ENCODE measurements at regions not wholly inside any gene's neighbourhood (a gene's known extent, or its start where the extent isn't known, plus 50 kb on each side); places are given as distances from the start of the nearest gene placed in this dataset.
"Not testable (repeated sequence)": the region's sequence is repeated elsewhere in the genome, so short reads cannot be mapped to it uniquely, and the experiment has no call there.

DNA sequence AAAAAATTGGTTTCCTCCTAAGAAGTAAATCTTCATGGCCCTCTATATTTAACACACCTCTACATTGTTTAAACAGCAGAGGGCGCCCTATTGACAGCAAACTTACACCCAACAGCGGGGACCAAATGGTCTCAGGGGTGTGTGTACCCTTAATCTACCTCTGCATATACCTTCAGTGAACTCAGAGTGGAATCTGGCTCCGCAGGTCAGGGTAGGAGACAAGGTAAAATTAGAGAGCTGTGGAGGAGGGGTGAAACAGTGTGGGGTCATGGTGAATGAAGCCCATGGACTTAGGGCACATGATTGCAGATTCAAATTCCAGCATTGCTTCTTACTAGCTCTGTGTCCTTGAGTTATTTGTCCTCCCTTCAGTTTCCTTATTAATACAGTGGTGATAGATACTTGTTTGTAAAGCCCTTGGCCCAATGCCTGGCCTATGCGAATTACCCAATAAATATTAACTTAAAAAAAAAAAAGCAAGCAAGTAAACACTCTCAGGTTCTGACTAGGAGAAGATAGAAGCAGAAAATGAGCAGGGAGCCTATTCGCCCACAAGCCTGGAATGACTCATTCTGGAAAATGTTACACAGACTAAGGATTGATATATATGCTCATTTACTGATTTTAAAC, 122.9 kb downstream of the CAVIN4 start:
- DNase-seq (ENCODE audit: low read depth in 3 of 3): peak in 1 of 3 donors; percentile 9

- peak; percentile 13 to 49 (median 29) for DNase-seq (ENCODE audit: low read depth in 3 of 3)
Measured at GRCh38 chr9:100714372-100715099, 136.7 kb downstream of the CAVIN4 start.

DNA sequence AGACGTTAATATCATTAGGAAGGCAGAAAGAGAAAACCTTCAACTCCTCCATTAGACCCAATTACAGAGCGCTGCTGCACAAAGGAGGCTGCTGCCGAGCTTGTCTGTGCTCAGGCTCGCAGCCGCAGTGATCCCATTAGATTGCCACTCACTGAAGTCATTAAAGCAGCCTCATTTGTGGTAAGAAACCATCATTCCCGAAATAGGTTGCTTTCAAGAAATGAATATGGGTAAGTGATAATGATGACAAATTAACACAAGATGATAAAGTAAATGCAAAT, 137.2 kb downstream of the CAVIN4 start:
- no peak for DNase-seq (ENCODE audit: low read depth in 3 of 3)

DNA sequence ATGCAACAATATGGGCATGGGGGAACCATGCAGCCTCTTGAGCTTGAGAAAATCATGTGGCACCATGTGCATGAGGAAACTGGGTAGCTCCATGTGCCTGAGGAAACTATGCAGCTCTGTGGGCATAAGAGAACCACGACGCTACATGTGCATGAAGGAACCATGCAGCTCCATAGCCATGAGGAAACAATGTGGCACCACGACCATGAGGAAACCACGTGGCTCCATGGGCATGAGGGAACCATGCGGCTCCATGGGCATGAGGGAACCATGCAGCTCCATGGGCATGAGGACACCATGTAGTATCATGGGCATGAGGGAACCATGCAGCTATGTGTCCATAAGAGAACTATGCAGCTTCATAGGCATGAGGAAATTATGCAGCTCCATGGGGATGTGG, 140.8 kb downstream of the CAVIN4 start:
- no peak for DNase-seq (ENCODE audit: low read depth in 3 of 3)

GRCh38 chr9:100720922-100721321, 143.0 kb downstream of the CAVIN4 start:
- DNase-seq (ENCODE audit: low read depth in 3 of 3): no peak

DNA sequence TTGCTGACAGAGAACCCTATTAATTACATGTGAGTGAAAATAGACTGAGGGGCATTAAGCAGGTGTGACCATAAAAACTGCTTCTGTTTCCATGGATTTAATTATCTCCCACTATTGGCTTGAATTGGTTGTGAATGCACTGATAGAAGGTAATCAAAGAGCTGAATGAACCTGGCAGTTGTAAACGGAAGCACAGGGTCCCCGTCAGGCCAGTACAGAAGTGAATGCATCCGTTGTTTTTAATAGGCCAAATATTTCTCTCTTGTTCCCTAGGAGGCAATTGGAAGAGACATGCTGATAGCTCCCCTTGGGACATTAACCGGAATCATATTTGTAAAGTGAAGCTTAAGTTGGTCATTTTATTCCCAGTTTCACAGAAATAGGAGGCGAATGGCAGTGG, 147.0 kb downstream of the CAVIN4 start:
- DNase-seq (ENCODE audit: low read depth in 3 of 3): no peak

DNA sequence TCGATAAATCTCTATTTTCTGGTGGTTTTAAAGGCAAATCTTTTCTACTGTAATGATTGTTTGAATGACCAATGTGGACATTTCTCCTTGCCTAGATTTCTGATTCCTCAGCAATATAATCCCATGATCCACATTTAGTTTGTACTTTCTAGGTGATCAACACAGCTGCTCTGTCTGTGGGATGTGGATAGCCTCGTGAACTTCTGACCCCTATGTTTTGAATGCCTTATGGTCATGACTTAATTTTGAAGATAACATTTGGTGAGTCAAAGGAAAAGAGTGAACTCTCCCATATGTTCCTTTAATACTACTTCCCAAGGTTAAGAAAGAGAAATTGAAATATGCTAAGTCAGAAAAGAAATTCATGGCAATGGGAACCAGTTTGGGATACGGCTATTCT, 147.5 kb downstream of the CAVIN4 start:
- no peak for DNase-seq (ENCODE audit: low read depth in 3 of 3)

DNA sequence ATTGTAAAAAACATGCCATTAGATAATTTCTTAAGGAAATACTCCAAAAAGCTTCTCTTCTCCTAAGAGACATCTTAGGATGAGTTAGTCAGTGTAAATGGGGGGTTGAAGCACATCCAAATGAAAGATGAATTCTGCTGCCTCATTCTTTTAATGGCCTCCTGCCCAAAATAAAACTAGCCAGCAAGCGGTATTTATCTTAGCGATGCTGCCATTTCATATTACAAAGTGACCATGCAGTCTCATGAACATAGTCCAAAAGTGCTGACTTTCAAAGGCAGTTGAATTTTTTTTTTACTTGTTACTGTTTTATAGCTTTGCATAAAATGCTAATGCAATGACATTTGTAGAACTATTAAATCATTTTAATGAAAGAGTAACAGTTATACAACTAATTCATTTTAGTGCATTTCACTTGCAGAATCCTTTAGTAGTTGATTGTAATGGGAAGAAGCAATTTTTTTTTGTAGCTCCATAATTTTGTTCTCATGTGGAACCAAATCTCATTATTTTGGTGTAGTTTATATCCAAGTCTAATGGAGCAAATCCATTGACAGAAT, 151.5 kb downstream of the CAVIN4 start:
- DNase-seq (ENCODE audit: low read depth in 3 of 3): no peak

- no peak for DNase-seq (ENCODE audit: low read depth in 3 of 3)
Measured at GRCh38 chr9:100730086-100730485, 152.2 kb downstream of the CAVIN4 start.

- DNase-seq (ENCODE audit: low read depth in 3 of 3): no peak
Measured at GRCh38 chr9:100731038-100731556, 153.2 kb downstream of the CAVIN4 start.

GRCh38 chr9:100731557-100731956, 153.7 kb downstream of the CAVIN4 start:
- DNase-seq (ENCODE audit: low read depth in 3 of 3): no peak

DNA sequence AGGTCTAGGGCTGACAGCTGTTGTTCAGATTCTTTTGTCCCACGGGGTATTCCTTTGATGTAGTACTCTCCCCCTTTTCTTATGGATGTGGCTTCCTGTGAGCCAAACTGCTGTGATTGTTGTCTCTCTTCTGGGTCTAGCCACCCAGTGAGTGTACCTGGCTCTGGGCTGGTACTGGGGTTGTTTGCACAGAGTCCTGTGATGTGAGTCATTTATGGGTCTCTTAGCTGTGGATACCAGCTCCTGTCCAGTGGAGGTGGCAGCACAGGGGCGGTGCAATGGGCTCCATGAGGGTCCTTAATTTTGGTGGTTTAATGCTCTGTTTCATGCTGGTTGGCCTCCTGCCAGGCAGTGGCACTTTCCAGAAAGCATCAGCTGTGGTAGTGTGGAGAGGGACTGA, 161.3 kb downstream of the CAVIN4 start:
- no peak for DNase-seq (ENCODE audit: low read depth in 3 of 3)

- no peak for DNase-seq (ENCODE audit: low read depth in 3 of 3)
Measured at GRCh38 chr9:100739666-100740065, 161.8 kb downstream of the CAVIN4 start.

DNA sequence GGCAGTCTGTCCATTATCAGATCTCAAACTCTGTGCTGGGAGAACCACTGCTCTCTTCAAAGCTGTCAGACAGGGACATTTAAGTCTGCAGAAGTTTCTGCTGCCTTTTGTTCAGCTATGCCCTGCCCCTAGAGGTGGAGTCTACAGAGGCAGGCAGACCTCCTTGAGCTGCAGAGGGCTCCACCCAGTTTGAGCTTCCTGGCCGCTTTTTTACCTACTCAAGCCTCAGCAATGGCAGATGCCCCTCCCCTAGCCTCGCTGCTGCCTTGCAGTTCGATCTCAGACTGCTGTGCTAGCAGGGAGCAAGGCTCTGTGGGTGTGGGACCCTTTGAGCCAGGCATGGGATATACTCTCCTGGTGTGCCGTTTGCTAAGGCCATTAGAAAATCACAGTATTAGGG, 171.1 kb downstream of the CAVIN4 start:
- not testable (repeated sequence) for DNase-seq (ENCODE audit: low read depth in 3 of 3)

DNA sequence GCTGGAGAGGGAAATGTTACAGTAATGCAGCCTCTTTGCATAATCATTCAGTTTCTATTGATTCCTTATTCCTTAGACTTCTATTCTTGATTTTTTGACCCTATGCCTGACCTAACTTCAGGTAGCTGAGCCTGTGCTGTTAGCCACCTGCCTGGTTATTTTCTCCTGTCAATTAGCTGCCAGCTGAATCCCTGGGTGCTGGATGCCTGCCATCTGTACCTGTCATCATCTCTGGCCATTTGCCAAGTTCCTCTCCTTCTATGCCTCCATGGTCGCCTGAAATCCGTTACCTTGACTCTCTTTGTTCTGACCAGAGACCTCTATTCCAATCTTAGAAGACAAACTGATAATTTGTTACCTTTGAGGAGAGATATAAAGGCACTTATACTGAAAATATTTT, 178.3 kb downstream of the CAVIN4 start:
- no peak for DNase-seq (ENCODE audit: low read depth in 3 of 3)

DNA sequence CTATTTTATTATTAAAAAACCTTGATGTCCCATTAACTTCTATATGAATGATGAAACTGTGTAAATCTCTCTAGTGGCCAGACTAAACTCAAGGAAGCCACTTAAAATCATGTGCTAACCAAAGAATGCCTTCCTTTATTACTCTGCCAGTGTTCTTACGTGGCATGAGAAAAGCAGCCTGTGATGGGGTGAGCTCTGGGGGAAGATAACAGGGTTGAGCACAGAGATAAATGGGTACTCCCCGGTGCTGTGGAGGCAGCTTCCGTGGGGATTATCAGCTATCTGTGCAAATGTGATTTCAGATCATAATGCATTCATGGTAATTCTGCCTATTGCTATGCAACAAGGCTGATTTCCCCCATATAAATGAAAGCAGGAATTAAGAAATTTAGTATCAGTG, 181.3 kb downstream of the CAVIN4 start:
- no peak for DNase-seq (ENCODE audit: low read depth in 3 of 3)

GRCh38 chr9:100761276-100761802, 183.5 kb downstream of the CAVIN4 start:
- DNase-seq (ENCODE audit: low read depth in 3 of 3): no peak

DNA sequence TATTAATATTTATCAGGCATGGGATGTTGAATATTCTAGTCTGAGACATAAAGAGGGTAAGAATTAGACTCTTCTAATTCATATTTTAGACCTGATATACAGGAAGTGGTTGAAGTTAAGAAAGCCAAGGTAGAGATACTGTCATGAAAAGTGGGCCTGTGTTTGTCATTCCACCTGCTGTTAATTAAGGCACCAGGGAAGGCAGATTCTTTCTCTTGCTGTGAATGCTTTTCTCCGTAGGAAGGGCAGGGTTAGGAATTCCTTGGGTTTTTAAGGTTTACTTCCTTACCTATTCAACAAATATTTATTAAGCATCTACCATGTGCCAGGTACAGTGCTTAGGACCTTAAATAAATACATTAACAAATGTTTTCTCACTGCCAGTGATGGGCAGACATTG, 196.4 kb downstream of the CAVIN4 start:
- no peak for DNase-seq (ENCODE audit: low read depth in 3 of 3)

GRCh38 chr9:100774962-100775361, 197.1 kb downstream of the CAVIN4 start:
- DNase-seq (ENCODE audit: low read depth in 3 of 3): no peak

- DNase-seq (ENCODE audit: low read depth in 3 of 3): no peak
Measured at GRCh38 chr9:100775912-100776311, 198.0 kb downstream of the CAVIN4 start.

GRCh38 chr9:100784755-100785154, 206.9 kb downstream of the CAVIN4 start:
- DNase-seq (ENCODE audit: low read depth in 3 of 3): no peak

DNA sequence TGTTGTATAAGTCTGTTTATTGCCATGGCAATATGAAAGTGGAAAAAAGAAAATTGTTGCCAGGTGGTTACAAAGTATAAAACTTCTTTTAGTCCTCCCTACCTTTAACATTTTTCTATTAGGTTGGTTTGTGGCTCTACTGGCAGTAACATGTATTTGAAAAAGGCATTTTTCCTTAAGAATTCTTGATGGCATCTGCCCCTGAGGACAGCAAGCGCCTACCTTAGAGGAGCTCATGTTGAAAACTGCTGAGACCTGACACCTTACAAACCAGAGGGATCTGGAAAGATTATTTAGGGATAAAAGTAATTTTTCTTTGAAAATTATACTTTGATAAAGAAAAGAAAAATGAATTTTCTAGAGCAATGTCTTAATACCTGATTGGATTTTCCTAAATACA, 208.1 kb downstream of the CAVIN4 start:
- no peak for DNase-seq (ENCODE audit: low read depth in 3 of 3)

GRCh38 chr9:100794738-100795269, 216.9 kb downstream of the CAVIN4 start:
- DNase-seq (ENCODE audit: low read depth in 3 of 3): no peak
